Peyer's patch (tissue), 4 donors: ENCODE measurements at regions not wholly inside any gene's neighbourhood (a gene's known extent, or its start where the extent isn't known, plus 50 kb on each side); places are given as distances from the start of the nearest gene placed in this dataset.

Source experiments
- POLR2A ChIP-seq, 2 donors: fragments of 450-650 bp; IDR thresholded peaks; one replicate each; pipeline ENCODE4 v1.5.1; 2017; ENCODE audit warnings: antibody characterized with exemption in 2 of 2, mild to moderate bottlenecking in 2 of 2, moderate library complexity in 2 of 2
- TF ChIP-seq, protein P1 (sequence below), 6 experiments: fragments of 450-650 bp in 4 of 6; fragments of 200-600 bp in 2 of 6; sonication (generic) in 1 of 6; IDR thresholded peaks; one replicate each; pipeline ENCODE4 v1.5.1; 2017 to 2019; ENCODE audit warnings: antibody characterized with exemption in 6 of 6, mild to moderate bottlenecking in 3 of 6, moderate library complexity in 1 of 6

DNA sequence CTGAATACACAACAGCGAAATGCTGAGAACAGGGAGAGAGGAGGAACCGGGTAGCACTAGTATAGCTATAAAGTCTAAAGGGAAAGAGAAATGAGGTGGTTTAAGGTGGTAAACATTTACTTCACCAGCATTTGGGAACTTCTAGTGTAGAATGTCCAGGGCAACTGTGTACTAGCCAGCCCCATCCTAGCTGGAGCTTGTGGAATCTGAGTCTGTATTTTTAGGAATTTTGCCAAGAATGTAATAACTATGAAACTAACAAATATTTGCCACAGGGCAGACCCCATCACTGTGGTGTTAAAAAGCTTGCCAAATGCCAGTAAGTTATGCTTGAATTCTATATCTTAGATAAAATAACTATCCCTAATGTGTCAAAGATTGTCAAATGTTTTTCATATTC, 398.9 kb upstream of the MIS18BP1 start:
- no peak for TF ChIP-seq POLR2A (IDR thresholded peaks at IDR 0.05)
- TF ChIP-seq, protein P1, sequence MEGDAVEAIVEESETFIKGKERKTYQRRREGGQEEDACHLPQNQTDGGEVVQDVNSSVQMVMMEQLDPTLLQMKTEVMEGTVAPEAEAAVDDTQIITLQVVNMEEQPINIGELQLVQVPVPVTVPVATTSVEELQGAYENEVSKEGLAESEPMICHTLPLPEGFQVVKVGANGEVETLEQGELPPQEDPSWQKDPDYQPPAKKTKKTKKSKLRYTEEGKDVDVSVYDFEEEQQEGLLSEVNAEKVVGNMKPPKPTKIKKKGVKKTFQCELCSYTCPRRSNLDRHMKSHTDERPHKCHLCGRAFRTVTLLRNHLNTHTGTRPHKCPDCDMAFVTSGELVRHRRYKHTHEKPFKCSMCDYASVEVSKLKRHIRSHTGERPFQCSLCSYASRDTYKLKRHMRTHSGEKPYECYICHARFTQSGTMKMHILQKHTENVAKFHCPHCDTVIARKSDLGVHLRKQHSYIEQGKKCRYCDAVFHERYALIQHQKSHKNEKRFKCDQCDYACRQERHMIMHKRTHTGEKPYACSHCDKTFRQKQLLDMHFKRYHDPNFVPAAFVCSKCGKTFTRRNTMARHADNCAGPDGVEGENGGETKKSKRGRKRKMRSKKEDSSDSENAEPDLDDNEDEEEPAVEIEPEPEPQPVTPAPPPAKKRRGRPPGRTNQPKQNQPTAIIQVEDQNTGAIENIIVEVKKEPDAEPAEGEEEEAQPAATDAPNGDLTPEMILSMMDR (IDR thresholded peaks at IDR 0.05) = no peak
